Jurkat, Clone E6-1 (cell line): ENCODE measurements at regions not wholly inside any gene's neighbourhood (a gene's known extent, or its start where the extent isn't known, plus 50 kb on each side); places are given as distances from the start of the nearest gene placed in this dataset.

Experiments used
- DNase-seq: peaks from one replicate; pipeline ENCODE4 v3.0.0-alpha.2; 2011; ENCODE audit warnings: low read depth, low spot score
- H3K4me3 ChIP-seq: 2 replicates; pipeline ENCODE4 v1.5.1; 2011; ENCODE audit warnings: mild to moderate bottlenecking, low read length, control low read depth, moderate library complexity

DNA sequence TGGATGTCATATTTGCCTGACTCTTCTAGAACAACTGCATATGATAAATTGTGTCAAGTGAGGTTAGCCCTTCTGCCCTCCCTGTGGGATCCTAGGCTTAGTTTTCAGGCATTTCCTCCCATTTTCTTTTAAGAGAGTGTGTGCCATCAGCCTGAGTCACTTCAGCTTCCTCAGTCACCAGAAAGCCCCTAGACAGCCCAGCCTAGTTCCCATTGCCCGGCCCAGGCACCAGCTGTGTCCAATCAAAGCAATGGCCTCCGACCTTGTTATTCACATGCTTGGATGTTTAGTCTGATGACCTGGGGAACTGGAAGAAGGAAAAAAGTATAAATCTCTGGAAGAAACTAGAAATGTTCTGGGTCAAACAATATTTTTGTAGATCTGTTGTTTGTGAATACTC, 221.9 kb upstream of the LRIG1 start:
- no peak for DNase-seq
- no peak overlapping the region for H3K4me3 ChIP-seq

DNA sequence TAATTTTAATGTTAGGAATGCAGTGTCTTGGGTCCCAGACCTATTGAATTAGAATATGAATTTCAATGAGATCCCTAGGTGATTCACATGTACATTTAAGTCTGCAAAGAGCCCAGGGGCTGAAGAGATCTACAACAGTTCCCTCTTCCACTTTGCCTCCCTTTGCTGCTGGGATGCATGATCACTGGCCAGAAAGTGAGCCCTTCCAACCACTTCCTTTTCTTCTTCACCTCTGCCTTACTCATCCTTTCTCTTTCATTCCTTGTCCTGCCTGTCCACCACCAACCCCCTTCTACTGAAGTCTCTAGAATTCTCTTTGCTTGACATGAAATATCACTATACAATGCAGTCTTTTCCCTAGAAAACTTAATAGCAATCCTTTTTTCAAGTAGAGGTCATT, 222.4 kb upstream of the LRIG1 start:
- DNase-seq = no peak
- no peak overlapping the region for H3K4me3 ChIP-seq

DNA sequence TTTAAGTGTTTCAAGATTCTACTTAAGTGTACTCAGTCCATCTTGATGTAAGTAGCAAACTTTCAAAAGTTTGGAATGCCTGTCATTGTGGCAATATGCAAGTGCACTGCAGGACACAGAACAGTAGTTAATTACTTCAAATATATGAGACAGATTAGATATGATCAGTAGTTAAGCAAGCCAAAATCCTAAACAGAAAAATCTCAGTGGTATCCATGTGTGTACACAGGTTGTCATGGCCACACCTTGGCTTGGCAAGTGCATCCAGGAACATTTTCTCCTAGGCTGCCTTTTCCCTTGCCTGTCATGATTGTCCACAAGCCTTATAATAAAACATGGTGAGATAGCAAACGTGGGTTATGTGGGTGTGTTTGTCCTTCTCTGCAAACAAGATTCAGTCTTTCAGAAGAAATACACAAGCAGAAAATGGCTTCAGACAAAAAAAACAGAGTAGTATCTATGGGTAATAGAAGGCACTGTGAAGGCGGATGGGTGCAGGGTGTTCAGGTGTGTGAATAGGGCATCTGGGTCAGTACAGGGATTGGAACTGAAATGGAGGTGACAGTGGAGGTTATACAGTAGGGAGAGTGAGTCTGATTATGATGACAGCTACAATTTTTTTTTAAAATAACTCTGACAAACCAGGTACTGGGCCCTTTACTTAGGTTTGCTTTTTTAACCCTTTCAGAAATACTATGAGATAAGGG, 229.0 kb upstream of the LRIG1 start:
- H3K4me3 ChIP-seq = no peak overlapping the region
- no peak for DNase-seq

DNA sequence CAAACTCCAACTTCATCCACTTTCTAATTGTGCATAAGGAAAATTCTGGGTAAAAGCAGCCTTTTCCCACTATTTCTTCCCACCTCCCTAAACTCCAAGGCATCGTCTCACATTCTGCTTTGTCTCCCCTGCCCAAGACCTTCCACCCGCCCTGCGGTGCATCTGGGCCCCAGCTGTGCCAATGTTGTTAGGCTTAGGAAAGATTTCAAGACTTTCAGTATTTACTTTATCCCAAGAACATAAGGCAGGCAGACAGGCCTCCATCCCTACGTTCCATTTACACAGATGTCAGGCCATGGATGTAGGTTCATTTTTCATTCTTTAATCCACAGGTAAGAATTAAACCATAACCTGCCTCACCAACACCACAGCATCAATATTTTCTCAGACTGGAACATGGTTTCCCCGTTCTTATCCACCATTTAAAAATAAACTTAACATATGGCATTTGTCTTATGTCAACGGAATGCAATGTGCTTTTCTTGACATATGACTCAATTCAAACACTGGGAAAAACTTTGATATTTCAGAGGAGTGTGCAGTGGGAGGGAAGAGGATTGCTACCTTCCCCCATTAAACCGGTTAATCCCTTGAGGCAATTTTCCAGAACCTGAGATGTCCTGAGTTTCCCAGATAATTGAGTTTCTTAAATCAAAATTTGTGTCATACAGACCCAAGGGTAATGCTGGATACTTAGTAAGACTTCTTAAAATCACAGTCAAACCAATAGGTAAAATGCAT, 238.0 kb upstream of the LRIG1 start:
- no peak overlapping the region for H3K4me3 ChIP-seq
- DNase-seq = no peak

GRCh38 chr3:66740260-66740659, 239.4 kb upstream of the LRIG1 start:
- no peak for DNase-seq
- H3K4me3 ChIP-seq = no peak overlapping the region

DNA sequence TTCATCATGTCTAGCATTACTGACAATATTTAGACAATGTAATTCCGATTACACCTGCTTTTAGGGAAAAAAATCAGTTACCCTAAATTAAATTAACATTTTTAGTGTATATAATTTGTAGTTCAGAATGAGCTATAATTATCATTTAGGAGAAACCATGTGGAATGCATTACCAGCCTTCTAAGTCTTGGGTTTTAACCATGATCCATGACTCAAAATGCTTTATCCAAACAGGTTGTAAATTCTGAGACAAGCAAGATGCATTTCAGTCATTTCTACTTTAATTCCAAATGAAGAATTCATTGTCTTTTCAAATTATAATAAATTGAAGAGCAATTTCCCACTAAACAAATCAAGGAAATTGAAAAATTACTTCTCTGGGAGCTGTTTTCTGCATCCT, 243.7 kb upstream of the LRIG1 start:
- H3K4me3 ChIP-seq = no peak overlapping the region
- no peak for DNase-seq

GRCh38 chr3:66744986-66745385, 244.2 kb upstream of the LRIG1 start:
- DNase-seq = no peak
- H3K4me3 ChIP-seq = no peak overlapping the region

- DNase-seq = no peak
- H3K4me3 ChIP-seq = no peak overlapping the region
These were observed 246.4 kb upstream of the LRIG1 start for GRCh38 chr3:66747261-66747660.

DNA sequence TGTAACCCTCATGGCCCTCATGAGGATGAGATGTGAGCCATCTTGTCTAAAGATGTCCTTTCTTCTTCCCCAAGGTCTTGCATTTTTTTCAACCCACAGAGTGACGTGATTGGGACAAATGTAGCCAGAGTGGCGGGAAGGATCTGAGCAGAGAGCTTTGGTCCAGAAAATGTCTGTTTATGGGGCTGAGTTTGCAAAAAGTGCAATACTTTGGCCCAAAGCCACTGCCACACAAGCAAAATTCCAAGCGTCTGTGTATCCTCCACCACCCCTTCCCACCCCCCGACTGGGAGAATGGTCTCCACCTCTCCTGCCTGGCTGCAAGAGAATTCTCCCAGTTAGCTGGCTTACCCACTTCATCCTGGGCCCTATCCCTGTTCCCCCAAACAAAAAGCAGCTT, 246.9 kb upstream of the LRIG1 start:
- no peak overlapping the region for H3K4me3 ChIP-seq
- no peak for DNase-seq

GRCh38 chr3:66748175-66748876, 247.5 kb upstream of the LRIG1 start:
- DNase-seq = no peak
- no peak overlapping the region for H3K4me3 ChIP-seq

DNA sequence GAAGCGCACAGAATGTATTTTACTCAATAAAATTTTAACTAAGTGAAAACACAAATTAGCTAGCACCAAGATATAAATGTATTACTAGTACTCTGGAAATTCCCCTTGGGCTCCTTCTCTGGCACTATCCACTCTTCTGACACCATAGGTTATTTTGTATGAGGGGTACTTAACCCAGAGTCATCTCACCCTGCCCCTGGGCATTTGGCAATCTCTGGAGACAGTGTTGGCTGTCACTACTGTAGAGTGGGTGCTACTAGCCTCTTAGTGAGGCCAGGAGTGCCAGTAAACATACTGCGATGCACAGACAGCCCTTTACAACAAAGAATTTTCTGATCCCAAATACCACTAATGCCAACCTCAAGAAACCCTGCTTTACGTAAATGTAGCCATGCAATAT, 246.3 kb upstream of the KBTBD8 start:
- H3K4me3 ChIP-seq = no peak overlapping the region
- no peak for DNase-seq

GRCh38 chr3:66753670-66754069, 244.4 kb upstream of the KBTBD8 start:
- no peak overlapping the region for H3K4me3 ChIP-seq
- DNase-seq = no peak

DNA sequence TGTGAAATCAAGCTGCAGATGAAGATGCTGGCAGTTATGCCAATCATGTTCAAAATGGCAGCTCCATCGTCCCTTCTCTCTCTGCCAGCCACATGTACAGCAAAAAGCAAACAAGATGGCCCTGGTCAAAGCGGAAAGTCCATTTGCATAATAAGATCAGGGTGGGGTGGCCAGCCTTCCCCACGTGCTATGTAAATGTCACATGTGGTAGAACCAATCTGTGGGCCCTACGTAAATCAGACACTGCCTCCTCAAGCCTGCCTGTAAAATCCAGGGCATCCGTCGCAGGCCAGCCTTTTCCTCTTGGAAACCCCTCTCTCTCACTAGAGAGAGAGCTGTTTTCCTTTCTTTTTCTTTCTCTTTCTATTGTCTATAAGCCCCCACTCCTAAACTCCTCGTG, 243.5 kb upstream of the KBTBD8 start:
- DNase-seq = no peak
- no peak overlapping the region for H3K4me3 ChIP-seq

DNA sequence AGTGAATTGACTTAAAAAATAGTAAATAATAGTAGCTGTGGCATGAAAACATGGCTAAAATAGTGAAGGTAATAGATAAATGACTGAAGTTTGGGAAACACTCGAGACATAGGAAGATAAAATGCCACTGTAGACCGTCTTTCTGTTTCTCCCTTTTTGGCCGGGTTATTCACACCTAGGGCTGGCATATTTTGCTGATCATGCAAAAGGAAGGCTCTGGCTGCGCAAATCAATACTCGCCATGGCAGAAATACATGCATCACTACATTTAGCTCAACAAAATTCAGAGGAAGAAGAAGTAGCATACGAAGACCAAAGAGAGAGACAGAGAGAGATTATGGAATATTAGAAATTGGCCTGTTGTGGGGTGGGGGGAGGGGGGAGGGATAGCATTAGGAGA, 242.2 kb upstream of the KBTBD8 start:
- no peak overlapping the region for H3K4me3 ChIP-seq
- DNase-seq = no peak

DNA sequence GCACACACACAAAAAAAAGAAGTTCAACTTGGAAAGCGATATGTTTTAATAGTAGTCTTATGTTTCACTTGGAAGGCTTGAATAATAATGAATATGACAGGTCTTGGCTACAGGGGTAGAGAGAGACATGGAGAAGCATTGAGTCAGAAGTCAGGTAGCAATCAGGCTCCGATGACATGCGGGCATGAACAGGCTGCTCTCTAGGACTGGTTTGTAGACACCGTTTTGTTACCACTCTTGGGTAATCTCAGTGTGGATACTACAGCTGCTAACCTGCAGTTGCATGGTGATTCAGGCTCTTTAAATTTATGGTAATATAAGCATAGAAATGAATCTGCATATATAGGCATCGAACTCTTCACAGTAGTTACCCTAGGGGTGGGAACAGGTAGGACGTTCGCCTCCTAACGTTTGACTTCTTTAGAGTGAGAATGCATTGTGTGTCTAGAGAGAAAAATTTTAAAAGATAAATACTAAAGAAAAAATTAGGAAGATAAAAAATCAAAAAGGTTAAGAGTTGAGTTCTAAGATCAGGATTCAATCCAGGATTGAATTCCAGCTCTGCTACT, 241.6 kb upstream of the KBTBD8 start:
- no peak overlapping the region for H3K4me3 ChIP-seq
- no peak for DNase-seq

DNA sequence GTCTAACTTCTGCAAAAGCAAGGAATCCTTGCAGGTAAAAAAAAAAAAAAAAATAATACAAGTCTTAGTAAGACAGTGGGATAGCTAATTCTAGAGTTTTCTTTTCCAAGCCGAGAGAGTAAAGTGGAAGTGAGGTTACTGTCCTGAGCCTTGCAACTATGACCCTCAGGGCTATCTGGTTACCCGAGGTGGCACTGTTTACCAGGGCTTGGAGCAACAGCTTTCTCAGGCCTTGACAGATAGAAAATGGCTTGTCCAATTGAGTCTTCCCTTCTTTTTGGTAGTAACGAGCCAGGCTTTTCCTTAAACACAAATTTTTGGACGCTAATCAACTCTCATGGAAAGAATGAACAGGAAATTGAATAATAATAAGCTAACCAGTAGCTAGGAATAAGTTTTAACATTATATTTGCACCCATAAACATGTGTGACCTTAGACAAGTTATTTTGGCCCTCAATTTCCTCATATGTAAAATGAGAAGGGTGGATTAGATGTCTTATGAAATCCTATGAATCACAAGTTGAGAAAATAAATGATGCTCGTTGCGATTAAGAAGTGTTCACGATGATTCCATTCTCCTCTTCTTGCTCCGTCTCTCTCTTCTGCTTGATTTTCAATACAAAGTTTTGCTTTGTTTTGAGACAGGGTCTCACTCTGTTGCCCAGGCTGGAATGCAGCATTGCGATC, 236.9 kb upstream of the KBTBD8 start:
- no peak for DNase-seq
- no peak overlapping the region for H3K4me3 ChIP-seq

DNA sequence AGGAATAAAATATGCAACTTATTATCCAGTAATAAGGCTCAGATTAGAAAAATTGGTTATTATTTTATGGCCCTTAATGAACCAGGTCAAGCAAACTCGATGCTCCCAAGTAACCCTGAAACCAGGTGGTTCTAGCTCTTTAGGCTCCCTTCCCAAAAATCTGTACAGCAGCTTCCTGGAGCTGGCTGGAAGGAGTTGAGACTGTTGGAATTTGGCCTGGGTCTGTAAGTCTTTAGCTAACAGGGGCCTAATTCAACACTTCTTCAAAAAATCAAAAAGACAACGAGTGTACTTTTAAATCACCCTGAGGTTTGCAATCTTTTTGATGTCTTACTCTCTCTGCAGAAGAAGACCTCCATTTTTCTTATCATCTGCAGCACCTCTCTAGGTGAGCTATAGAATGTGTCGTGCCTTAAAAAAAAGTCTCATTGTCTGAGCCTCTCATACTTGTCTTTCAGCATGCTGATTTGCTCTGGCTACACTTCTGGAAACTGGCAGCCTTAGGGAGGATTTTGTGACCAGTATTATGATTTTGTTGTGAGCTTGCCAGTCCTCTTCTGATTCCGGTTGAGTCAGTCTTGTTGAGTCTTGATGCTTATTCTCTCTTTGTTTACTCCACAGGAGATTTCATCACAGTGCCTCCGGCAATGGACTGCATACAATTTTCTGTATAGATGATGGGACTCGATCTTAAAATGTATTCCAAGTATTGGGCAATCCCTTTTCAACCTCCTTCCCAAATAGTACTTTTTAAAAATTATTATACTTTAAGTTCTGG, 235.0 kb upstream of the KBTBD8 start:
- DNase-seq = no peak

GRCh38 chr3:66778107-66778506, 220.0 kb upstream of the KBTBD8 start:
- no peak overlapping the region for H3K4me3 ChIP-seq
- no peak for DNase-seq

More for the DNA sequence above, 235.0 kb upstream of the KBTBD8 start:
- no peak overlapping the region for H3K4me3 ChIP-seq

DNA sequence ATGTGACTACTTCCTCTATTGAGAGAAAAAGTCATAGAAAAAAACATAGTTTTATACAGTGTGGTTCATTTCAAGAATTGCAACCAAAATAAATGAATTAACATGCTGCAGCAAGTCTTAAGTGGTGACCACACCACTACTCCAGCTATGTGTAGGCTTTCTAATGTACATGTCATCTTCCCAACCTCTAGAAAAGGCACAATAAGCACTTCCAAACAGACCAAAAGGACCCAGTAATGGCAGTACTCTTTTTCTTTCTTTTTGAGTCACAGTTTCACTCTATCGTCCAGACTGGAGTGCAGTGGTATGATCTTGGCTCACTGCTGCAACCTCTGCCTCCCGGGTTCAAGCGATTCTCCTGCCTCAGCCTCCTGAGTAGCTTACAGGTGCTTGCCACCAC, 219.3 kb upstream of the KBTBD8 start:
- DNase-seq = no peak
- no peak overlapping the region for H3K4me3 ChIP-seq
